HG03354 (cell line): ENCODE measurements at regions not wholly inside any gene's neighbourhood (a gene's known extent, or its start where the extent isn't known, plus 50 kb on each side); places are given as distances from the start of the nearest gene placed in this dataset.

Experiments
- ATAC-seq: cut with Tn5 transposase; IDR thresholded peaks from one replicate; pipeline ENCODE4 v1.9.1; 2021; ENCODE audit warnings: mild to moderate bottlenecking; ENCODE audit not compliant: unreplicated experiment, poor library complexity, severe bottlenecking

DNA sequence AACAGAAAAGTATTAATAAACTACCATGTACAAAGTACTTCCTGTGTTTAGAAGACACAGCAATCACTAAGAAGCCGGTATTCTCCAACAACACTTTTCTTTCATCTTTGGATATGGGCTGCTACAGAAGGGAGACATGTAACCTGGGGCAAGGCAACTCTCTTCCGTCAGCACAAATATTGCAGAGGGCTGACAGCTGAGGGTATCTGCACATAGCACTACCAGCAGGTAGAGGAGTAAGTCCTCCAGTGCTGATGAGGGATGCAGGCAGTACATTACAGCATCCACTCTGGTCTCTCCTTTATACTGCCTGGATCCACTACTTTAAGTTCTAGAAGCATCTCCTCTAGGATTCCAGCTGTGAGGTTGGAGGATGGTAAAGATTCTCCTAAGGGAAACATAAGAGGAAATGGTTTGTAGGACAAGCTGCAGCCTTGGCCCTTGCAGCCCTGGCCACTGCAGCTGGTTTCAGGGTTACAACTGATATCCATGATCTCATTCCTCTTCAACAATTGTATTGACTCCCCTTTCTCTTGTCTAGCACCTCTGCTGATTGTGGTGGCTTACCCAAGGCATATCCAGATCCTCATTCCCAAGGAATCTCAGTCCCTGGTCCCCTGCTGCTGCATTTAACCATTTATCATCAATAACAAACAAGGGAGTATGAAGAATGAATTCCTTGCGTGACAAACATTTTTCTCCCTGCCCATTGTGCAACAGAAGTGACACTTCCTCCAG, 110.7 kb upstream of the ADGRF1 start:
- no peak for ATAC-seq

- no peak for ATAC-seq
Observed at GRCh38 chr6:47151232-47151898, 109.2 kb upstream of the ADGRF1 start.

- ATAC-seq = no peak
Observed at GRCh38 chr6:47149554-47149953, 107.4 kb upstream of the ADGRF1 start.

- ATAC-seq = no peak
Observed at GRCh38 chr6:47149066-47149465, 106.9 kb upstream of the ADGRF1 start.

GRCh38 chr6:47147836-47148344, 105.8 kb upstream of the ADGRF1 start:
- ATAC-seq = no peak

GRCh38 chr6:47147175-47147727, 105.1 kb upstream of the ADGRF1 start:
- no peak for ATAC-seq

- no peak for ATAC-seq
Observed at GRCh38 chr6:47146431-47147174, 104.5 kb upstream of the ADGRF1 start.

DNA sequence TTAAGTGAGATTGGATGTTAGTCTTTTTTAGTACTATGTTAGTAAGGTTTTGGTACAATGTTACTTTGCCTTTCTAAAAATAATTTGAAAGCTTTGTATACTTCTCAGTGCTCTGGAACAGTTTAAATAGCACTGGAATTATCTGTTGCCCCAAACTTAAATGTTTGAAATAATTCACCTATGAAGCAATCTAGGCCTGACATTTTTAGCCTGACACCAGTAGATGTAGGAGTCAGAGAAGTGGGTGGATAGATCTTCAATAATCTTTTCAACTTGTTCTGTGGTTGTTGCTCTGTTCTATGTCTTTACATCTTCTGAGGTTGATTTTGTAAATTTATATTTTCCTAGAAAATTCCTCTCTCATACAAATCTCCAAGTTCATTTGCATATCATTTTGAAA, 103.1 kb upstream of the ADGRF1 start:
- ATAC-seq = no peak

GRCh38 chr6:47144306-47144705, 102.2 kb upstream of the ADGRF1 start:
- no peak for ATAC-seq

DNA sequence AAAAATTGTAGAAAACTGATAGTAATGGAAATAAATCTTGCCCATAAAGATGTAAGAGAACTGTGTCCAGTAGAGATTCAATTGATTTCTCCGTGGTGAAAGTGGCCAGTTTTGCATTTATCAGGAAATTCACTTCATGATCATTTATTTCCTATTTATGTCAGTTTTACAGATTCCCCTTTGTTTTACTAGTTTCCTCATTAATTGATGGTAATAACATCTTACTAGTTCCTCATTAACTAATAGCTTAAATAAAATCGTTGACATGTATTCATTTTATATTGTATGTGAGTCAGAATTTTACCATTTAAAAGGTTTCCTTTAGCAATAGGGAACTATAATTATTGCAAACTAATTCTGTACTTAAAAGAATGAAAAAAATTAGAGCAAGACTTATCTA, 99.8 kb upstream of the ADGRF1 start:
- ATAC-seq = no peak

- no peak for ATAC-seq
Observed at GRCh38 chr6:47141171-47141570, 99.0 kb upstream of the ADGRF1 start.

- no peak for ATAC-seq
Observed at GRCh38 chr6:47138046-47138445, 95.9 kb upstream of the ADGRF1 start.

DNA sequence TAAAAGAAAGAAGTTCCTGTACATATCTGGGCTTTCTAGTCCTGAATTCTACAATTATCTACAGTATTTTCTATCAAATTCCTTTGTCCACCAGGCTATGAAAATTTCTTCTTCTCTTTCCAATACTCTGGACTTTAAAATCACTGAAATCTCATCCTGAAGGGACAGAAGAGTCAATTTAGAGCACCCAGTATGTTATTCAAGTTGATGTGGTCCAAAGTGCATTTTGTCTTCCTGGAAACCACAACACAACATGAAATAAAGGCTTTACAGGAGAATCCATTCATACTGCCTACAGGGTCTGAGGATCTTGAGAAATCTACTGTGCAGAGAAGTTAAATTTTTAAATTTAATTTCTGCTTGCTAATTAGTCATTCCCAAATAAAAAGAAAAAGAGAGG, 94.9 kb upstream of the ADGRF1 start:
- ATAC-seq = no peak

DNA sequence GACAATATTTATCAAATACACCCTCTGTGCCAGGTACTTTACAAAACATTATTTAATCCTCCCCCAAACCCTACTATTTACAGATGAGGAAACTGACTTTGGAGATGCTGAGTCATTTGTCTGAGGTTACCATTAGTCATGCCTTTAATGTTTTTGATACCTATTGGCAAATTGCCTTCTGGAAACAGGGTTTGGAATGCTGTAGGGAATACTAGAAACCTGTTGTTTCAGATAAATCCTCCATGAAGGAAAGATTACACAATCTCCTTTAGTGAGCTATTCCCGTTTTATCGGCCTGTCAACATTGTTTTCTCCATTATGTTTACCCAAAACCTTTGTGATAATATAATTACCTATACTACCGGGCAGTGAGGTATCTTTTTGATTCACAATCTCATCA, 93.6 kb upstream of the ADGRF1 start:
- no peak for ATAC-seq

DNA sequence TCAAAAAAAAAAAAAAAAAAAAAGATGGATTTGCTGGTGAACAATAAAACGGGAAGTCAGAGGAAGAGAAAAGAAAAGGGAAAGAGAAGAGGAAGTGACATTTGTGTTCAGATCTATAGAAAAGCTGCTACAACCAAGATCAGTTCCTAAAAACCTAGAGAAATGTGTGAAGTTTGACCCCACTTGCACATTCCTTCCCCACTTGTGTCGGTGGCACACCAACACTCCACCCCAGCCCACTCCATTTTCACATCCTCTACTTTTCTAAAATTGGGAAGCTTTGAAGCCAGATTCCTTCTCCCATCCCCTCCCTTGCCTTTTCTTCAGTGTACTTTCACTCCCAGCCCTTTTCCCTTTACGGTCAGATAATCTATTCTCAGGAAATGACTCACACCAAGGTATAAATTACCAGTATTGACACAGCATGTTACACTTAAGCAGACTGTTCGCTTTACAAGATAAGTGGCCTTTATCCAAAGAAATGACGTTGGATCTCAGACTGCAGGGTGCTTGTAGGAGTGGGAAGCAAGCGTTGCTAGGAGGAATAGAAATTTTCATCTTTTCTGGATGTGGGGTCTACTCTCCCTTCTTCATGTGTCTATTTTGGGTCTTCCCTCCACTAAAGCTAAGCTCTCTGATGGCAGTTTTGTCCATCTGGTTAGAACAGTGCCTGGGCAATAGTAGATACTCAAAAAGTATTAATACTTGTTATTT, 92.5 kb upstream of the ADGRF1 start:
- ATAC-seq = no peak

DNA sequence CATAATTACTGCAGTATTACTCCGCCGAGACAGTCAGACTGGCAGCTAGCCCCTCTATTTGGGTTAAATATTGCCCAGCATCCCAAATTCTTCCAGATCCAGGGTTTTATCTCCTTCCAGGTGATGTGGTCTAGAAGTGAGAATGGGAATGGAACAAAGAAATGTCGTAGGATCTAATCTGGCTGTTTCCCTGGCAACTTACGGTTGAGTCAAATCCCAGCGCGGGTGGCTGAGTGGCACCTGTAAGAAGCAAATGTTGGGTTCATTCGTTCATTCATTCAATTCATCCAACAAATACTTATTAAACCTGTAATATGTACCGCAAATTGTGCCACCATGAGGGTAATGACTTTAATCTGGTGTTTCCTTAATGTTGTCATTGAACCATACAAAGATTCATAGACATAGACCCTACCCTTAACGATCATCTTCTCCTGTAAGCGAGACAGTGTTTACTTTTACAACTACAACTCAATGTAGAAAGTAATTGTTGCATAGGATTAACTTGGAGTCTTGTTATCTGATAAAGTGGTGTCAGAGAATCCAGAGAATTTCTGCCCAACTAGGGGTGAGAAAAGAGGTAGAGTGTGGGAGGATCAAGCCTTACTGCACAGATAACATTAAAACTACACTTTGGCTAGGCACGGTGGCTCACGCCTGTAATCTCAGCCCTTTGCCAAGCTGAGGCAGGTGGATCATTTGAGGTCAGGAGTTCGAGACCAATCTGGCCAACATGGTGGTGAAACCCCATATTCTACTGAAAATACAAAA, 91.3 kb upstream of the ADGRF1 start:
- no peak for ATAC-seq

GRCh38 chr6:47132724-47133123, 90.6 kb upstream of the ADGRF1 start:
- ATAC-seq = no peak

DNA sequence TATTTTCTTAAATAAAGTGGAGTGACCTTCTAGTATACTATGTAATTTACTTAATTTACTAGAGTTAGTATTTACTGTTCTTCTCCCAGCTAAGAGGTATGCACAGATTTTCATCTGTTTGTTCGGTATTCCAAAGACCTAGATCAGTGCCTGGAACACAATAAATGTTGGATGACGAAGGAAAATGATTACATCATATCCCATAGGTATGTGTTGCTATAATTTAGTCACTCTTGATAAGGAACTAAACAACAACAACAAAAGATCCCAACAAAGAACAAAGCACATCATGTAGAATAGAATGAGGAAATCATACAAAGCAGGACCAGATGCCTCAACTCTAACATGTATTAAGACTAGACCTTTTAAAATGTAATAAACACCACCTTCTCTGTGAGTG, 89.6 kb upstream of the ADGRF1 start:
- ATAC-seq = no peak

GRCh38 chr6:47130086-47130485, 88.0 kb upstream of the ADGRF1 start:
- no peak for ATAC-seq
